NCI-H2227 (cell line): ENCODE measurements at regions not wholly inside any gene's neighbourhood (a gene's known extent, or its start where the extent isn't known, plus 50 kb on each side); places are given as distances from the start of the nearest gene placed in this dataset.
A peak's percentile ranks its signal among the peaks of the same experiment; 100 is the strongest.
"Not testable (repeated sequence)": the region's sequence is repeated elsewhere in the genome, so short reads cannot be mapped to it uniquely, and the experiment has no call there.

Source experiments
- DNase-seq: peaks from one replicate; lab custom pipeline; 2025; ENCODE audit not compliant: unreplicated experiment; lab: John Stamatoyannopoulos, UW

DNA sequence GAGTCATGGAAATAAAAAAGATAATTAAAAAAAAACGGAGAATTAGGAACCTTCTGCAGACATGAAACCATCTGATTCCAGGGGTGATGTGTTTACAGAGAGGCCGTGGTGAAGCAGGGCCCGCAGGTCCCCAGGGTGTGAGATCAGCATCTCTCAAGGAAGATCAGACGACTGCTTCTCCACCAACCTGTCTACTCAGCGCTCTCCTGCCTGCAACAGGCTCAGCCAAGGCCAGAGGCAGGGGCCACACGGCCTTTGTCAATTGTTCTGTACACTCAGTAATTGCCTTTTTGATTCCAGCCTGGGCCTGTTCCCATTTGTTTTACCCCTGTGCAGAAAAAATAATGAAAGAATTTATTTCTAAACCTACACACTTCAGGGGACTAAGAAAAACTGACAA lies 124.6 kb downstream of the NXPE2 start:
- no peak for DNase-seq

DNA sequence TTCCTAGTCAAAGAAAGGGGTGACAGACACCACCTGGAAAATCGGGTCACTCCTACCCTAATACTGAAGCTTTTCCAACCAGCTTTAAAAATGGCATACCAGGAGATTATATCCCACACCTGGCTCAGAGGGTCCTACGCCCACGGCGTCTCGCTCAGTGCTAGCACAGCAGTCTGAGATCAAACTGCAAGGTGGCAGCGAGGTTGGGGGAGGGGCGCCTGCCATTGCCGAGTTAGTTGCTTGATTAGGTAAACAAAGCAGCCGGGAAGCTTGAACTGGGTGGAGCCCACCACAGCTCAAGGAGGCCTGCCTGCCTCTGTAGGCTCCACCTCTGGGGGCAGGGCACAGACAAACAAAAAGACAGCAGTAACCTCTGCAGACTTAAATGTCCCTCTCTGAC lies 127.1 kb downstream of the NXPE2 start:
- not testable (repeated sequence) for DNase-seq

DNA sequence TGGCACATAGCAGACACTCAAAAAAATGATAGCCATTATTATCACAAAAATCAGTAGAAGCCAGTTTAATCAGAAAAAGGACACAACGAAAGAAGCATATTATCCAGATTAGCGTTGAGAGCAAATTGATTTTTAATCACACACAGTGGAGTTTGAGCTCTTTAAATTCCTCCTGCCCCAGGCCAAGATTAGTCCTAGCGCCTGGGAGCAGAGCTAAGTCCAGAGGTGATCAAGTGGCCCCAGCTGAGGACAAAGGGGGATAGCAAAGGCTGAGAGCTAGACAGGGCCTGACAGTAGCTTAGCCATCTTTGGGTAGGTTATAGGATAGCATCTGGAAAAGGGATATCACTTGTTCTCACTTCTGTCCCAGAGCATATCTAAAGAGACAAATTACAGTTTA lies 133.6 kb downstream of the NXPE2 start:
- no peak for DNase-seq

DNA sequence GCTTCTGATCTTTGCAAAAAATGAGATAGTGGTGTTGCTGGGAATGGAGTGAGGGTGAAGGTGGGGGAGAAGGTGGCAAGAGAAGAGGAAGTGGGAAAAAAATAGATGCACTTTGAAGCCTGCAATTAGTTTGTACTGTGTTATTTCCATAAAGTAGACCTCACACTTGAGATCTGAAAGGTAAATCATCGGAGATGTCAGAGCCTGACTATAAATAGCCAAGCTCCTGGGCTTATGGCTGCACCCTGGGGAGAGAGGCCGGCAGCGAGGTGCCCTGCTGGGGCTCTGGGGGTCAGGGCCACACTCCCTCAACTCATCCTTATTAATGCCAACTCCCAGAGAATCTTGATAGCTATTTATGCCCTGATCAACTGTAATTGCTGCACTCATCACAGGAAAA lies 134.4 kb downstream of the NXPE2 start:
- peak; percentile 83 for DNase-seq

DNA sequence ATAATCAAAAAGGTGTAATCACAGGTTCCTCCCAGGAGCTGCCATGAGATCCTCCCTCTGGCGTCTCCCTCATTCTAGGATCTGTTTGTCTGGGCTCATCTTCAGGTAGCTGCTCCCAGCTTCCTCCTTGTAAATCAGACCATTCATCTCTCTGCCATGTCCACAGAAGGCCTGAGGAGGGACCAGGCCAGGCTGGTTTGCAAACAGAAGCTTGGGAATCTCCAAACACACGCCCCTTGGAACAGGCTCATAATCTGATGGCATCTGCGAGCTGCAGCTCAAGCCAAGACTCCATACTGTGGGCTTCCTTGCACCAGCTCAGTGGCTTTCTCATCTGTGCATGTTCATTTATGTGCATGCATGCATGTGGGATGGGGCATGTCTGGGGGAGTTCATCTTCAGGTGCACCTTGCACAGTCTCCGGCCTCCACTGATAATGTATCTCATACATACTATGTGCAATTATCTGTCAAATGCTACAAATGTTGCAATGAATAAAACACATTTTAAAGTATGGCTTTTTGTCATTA lies 134.9 kb downstream of the NXPE2 start:
- peak; percentile 83 for DNase-seq

DNA sequence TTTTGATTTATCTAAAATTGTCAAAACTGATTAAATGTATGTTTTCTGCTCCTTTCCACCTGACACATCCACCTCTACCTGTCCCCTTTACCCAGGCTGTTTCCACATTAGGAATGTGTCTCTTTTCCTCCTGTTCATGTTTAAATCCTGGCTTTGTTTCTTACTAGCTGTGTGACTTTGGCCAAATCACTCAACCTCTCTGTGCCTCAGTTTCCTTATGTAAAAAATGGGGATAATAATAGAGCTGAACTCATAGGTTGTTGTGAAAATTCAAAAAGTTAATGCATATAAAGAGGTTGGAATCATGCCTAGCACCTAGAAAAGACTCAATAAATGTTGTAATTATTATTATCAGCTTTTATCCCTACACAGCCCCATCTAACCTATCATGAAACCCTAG lies 136.8 kb downstream of the NXPE2 start:
- DNase-seq = no peak

DNA sequence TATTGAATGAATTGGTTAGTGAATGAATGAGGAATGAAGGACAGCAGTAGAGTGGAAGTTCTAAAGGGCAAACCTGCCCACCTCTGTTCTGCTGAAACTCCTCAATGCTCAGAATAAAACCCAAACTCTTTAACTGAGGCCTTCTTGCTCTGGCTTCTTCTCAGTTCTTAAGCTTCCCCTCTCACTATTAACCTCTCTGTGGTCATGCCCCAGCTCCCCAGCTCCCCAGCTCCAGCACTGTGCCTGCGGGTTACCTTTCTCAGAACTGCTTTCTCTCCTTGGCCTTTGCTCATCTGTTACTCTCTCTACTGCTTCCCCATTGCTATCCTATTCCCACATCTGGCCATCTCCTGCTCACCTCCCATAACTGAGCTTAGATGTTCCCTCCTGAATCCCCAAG lies 137.4 kb downstream of the NXPE2 start:
- DNase-seq = no peak

DNA sequence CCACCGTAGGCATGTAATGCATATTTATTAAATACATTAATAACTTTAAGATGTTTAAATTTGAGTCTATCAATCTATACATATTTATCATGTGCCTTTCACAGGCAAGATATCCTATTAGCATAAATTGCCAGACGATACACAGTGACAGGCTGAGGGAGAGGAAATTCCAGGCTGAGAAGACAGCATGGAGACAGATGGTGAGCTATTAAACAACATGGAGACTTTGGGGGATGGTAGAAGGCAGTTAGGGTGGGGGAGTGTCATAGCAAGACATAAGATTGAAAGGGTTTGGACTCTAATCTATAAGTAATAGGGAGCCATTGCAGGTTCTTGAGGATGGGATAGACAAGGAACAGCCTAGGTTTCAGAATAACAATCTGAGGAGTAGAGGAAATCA lies 138.5 kb downstream of the NXPE2 start:
- DNase-seq = no peak

DNA sequence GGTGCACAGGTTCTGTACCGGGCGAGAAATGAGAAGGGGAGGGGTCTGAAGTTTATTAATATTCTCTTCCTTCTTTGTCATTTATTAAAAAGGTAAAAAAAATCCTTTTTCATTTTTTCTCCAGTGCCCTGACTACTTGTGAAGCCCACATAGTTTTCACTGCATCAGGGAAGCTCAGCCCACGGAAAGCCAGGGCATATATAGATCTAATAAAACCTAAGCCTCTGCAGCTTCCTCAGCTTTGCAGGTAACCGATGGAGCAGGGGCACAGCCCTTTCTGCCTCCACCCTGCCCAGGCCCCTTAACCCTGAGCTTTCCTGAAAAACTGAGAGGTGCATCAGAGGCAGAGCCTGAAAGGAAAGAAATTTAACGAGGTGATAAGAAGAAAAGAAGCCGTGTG lies 140.1 kb downstream of the NXPE2 start:
- no peak for DNase-seq

DNA sequence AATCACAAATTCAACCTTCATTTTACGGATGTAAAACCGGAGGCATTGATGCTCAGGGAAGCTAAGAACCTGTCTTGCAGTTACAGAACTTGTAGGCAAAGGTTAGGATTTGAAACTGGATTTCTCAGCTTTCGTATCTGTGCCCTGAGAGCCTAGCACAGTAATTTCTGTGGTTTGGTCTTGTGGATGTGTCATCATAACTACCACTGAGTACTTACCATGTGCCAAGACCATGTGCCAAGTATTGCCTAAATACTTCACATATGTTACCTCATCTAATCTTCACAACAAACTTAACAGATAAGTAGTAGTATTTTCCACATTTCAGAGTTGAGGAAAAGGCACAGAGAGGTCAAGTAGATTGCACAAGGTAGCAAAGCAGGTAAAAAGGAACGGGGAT lies 140.7 kb downstream of the NXPE2 start:
- DNase-seq = no peak

DNA sequence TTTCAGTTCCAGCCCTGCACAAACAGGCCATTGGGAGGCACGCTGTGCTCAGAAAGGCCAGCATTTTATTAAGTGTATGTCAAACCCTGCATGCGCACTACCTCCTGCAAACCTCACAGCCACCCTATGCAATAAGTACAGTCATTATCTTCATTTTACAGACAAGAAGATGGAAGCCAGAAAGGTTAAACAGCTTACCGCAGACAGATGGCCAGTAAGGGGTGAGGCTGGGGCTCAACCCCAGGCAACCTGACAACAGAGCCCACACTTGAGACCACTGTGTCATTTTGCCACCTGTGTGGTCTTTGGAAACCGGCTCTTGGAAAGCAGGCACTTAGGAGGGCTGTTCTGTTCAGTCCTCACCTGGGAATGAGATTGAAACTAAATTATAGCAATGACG lies 142.3 kb downstream of the NXPE2 start:
- peak; percentile 23 for DNase-seq

DNA sequence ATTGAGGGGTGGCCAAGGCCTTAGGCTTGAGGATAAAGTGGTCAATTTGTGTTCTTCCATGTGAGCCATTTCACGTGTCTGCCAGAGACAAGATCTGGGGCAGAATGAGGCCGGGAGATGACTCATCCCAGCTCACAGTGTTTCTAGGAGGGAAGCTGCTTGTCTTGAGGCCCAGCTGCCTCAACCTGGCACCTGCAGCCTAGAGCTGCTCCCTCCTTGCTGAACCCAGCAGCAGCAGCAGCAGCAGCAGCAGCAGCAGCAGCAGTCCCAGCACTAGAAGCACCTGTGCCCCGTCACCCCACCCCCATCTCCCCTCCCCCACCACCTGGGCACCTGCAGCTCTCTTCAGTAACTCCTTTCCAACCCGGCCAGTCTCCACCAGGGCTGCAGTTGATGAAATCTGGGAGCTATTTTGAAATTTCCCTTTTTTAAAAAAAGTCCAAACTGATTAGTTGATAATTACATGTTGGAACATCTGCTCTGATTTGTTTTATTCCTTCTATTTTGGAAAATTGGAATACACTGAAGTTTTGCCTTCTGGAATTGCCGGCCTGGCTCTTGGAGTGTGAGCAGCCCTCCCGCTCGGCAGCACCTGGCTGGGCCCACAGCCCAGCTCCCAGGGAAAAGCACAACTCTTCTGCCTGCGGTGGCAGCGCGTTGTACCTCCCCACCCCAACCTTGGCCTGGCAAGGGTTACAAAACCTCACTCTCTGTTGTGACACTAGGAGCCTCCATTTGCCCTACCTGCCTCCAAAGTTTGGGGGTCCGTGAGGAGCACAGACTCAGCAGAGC lies 143.5 kb downstream of the NXPE2 start:
- no peak for DNase-seq

DNA sequence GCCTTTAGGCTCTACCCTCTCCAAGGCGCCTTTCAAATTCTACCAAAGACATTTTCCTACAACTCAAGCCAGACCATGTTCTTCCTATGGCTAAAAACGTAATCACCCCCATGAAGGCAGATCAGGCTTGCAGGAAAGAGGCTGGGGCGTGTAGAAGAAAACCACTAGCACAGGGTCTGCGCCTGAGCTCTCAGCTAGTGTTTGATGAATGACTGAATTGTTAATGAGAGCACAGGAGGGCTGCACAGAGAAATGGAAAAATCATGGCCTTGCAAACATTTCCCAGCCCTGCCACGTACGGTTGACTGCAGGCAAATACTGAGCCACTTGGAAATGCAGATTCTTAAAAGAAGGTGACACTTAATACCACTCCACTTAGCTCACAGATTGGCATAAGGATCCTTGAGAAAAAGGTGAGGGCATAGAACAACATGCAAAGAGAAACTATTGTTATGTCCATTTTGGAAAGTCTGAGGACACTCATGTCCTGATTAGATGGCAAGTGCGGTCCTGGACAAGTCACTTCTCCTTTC lies 148.6 kb downstream of the NXPE2 start:
- no peak for DNase-seq

DNA sequence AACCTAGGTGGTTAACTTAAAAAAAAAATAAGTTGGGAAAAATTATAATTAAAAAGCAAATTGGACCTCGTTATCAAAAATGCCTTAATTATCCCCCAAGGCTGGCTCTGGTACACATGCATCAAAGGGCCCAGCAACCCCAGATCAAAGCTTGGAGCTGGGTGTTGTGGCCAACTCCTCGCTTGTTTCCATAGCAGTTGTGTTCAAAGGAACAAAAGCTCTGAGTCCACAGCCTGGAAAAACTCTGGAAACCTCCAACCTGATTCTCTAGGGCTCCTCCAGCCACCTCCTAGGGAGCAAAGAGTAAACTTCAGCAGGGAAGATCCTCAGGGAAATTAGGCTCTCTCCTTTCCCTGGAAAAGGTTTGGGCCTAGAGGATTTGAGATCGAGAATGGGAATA lies 149.4 kb downstream of the NXPE2 start:
- DNase-seq = no peak

DNA sequence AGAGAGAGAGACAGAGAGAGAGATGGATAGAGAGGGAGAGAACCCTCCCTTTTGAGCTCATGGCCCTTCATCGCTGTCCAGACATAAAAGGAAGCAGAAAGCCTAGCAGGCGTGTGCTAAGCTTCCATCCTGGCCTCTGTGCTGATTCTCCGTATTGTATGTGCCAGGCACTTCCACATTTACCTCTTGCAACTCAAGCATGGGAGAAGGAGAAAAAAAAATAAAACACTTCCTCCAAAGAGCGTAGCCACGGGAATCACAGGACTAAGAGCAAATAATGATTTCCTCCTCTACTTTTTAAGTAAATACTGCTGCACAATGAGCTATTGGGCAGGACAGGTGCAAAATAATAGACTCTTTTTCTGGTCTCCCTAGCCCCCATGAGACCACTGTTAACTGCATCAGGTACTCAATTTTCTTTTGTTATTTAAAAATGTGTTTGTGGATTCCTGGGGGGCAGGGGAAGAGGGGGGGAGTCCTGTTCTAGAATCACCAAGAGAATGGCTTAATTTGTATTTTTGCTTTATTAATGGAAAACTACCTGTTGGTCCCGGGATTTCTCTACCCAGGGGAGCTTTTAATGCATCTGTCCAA lies 154.3 kb downstream of the NXPE2 start:
- DNase-seq = no peak

DNA sequence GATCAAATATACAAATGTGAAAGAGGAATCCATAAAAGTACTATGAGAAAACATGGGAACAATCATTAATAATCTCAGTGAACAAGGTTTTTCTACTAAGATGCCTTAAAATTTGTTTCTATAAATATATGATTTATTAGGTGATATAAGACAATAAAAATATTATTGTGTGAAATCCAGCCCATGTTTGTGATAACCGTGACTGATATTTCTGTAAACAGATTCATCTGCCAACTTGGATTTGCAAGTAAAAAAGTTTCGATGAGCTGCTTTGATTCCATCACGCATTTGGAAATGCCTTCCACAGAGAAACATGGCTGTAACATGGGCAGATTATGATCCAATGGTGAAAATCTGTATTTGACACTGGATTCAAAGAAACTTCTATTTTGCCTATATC lies 157.8 kb downstream of the NXPE2 start:
- no peak for DNase-seq

DNA sequence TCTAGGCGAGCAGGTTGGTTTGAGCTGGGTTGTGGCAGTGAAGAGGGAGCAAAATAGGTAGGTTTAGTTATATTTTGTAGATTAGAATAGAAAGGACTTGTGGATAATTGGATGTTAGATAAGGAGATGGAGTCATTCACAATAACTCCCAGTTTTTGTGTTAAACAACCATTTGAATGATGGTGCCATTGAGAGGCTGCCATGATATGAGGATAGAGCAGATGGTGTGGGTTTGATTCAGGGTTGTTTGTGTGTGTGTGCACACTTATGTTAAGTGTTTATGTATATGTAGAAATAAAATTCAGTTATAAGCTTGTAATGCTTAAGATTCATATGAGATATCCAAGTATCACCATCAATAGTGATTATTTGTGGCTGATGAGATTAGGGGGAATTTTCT lies 166.6 kb downstream of the NXPE2 start:
- DNase-seq = no peak

DNA sequence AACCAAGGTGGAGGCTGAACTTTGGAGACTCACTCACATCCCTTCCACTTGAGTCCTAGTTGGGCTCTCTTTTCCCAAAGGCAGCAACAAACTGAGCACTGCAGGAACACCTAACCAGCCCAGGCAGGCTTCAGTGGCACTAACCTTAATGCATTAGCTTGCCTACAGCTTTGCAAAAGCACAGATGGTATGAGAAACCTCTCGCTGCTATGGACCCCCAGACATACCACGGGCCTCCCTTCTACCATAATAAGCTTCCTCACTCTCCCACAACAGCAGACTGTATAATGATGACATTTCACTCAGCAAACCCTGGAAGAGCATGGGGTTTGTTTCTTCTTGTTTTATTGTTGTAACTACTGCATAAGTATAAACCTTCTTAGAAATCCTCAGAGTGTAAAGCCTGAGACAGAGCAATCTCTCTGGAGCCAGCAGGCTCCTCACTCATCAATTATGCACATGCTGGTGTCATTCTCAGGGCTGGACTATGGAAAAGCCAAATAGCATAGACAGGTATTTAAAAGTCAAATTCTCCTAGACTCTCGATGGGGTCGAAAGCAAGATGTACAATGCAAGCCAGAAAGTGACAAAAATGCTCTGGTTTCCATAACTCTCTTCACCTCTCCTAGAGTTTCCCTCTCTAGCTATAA lies 167.6 kb downstream of the NXPE2 start:
- no peak for DNase-seq

DNA sequence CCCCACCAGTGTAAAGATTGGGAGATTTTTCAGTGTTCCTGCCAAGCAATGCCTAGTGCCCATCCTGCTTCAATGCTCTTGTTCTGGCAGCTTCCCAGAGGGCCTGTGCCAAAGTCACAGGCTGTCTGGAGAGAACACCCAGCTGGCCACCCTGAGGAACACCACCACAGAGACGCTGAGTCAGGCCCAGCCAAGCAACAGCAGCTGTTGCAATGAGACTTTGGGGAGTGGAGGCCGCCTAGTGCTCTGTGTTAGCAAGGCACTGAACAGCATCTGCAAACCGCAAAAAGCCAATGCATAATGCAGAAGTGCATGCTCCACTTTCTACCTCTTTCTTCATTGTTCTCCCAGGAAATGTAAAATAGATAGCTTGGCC lies 168.1 kb downstream of the NXPE2 start:
- no peak for DNase-seq

DNA sequence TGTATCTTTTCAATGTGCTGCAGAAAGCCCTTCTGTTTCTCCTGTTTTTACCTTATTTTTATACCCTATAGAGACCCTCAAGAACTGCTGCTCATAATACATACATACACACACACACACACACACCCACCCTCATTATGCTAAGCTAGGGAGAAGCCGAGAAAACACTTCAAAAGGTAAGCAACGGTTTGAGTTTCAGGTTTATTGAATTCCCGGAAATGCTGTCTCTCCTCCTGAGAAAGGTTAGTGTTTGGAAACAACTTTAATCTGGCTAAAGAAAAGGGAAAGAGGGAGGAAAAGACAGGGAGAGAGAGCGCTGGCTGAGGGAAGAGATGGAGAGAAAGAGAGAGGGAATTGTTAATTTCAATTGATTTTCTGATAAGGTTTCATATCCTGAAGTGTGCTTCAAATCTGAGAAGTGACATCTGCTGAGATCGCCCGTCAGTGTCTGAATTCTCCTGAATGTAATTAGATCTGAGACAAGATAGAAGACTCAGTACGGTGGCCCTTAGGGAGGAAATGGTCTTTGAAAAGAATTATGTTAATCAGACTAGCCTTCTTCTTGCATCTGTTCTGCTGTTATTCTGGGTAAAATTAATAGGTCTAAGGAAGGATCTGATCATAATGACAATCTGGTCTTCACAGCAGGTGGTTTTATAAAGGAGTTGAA lies 169.1 kb downstream of the NXPE2 start:
- peak; percentile 25 for DNase-seq

DNA sequence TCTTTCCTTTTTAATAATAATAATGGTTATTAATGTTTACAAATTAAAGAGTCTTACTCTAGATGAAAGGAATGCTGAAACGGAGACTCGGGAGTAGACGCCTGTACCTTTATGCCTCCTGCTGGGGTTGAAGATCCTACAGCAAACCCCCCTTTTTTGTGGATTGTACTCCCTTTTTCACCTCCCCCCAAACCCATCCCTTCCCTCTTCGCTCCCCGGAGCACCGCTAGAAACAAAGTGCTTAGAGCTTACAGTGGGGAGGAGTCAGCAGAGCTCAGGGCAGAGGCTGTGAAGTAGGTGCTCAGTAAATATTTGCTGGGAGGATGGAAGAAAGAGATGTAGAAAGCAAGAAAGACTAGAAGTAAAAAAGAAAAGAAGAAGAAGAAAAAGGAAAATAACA lies 169.7 kb downstream of the NXPE2 start:
- DNase-seq = peak; percentile 12
